ENCODE measurements at regions not wholly inside any gene's neighbourhood (a gene's known extent, or its start where the extent isn't known, plus 50 kb on each side); places are given as distances from the start of the nearest gene placed in this dataset.

DNA sequence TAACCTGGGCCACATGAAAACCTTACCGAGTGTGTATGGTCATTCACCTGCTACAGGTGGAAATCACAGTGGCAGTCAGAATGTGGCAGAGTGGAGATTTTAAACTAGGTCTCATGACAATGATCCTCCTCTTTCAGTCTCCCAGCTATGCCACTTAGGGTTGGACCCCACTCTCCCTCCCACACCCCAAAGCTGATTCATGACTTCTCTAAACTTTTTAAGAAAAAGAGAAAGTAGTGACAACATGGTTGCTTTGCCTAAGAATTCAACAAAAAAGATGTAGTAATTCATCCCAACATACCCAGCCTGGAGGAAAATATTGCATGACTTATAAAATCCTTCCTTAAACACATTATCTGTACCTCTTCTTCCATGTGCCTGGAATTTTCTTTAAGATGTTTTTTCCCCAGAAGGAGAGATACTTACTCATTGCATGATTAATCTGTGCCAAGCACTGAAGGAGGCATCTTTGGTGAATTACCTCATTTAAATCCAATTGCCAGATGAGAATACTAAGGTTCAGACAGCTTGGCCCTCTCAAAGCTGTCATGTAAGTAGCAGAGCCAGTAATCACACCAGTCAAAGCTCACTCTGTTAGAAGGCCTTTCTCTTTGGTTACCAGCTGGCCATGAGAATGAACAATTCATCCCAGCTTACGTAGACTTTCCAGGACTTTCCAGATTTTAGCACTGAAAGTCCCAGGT, 119.9 kb downstream of the COPRS start:
- TF ChIP-seq, protein P1, sequence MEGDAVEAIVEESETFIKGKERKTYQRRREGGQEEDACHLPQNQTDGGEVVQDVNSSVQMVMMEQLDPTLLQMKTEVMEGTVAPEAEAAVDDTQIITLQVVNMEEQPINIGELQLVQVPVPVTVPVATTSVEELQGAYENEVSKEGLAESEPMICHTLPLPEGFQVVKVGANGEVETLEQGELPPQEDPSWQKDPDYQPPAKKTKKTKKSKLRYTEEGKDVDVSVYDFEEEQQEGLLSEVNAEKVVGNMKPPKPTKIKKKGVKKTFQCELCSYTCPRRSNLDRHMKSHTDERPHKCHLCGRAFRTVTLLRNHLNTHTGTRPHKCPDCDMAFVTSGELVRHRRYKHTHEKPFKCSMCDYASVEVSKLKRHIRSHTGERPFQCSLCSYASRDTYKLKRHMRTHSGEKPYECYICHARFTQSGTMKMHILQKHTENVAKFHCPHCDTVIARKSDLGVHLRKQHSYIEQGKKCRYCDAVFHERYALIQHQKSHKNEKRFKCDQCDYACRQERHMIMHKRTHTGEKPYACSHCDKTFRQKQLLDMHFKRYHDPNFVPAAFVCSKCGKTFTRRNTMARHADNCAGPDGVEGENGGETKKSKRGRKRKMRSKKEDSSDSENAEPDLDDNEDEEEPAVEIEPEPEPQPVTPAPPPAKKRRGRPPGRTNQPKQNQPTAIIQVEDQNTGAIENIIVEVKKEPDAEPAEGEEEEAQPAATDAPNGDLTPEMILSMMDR (IDR thresholded peaks at IDR 0.05): no peak
- TF ChIP-seq EZH2 (IDR thresholded peaks at IDR 0.05; ENCODE audit: borderline replicate concordance, insufficient read depth, low read depth, low read length, poor library complexity, severe bottlenecking): no peak
